Loucy (cell line): ENCODE measurements at regions not wholly inside any gene's neighbourhood (a gene's known extent, or its start where the extent isn't known, plus 50 kb on each side); places are given as distances from the start of the nearest gene placed in this dataset.

Experiments used
- CTCF ChIP-seq: fragments of 200-600 bp; sonication (generic); conservative IDR thresholded peaks from 2 replicates; pipeline ENCODE4 v1.5.1; 2014; ENCODE audit warnings: mild to moderate bottlenecking, antibody characterized with exemption, low read length
- EZH2phosphoT487 ChIP-seq: fragments of 200-600 bp; IDR thresholded peaks from 2 replicates; pipeline ENCODE4 v1.6.1; 2018; ENCODE audit warnings: antibody characterized with exemption, mild to moderate bottlenecking, moderate library complexity, borderline replicate concordance

- TF ChIP-seq CTCF (no peak), EZH2phosphoT487 (no peak)
These were observed 71.7 kb downstream of the RASSF10 start for GRCh38 chr11:13080861-13081260.
